ENCODE measurements at regions not wholly inside any gene's neighbourhood (a gene's known extent, or its start where the extent isn't known, plus 50 kb on each side); places are given as distances from the start of the nearest gene placed in this dataset.

- H3K36me3 ChIP-seq (ENCODE audit: control insufficient read depth in 2 of 2, extremely low read depth in 1 of 2, insufficient read depth in 2 of 2, low read length in 2 of 2) = no peaks in the 10 kb centered on the region
- no peaks in the 10 kb centered on the region for H3K27me3 ChIP-seq (ENCODE audit: control insufficient read depth, extremely low read depth, insufficient read depth, low read length)
- no peaks in the 10 kb centered on the region for H3K9me3 ChIP-seq (ENCODE audit: control insufficient read depth, low read depth, low read length)
- H4K20me1 ChIP-seq (ENCODE audit: control insufficient read depth, extremely low read depth, insufficient read depth, low read length) = no peaks in the 10 kb centered on the region
- TF ChIP-seq CTCF (optimal IDR thresholded peaks at IDR 0.05 in 1 of 3, IDR thresholded peaks at IDR 0.05 in 1 of 3, conservative IDR thresholded peaks at IDR 0.05 in 1 of 3; ENCODE audit: extremely low read depth in 1 of 3, insufficient read depth in 2 of 3, low read length in 3 of 3) (no peak), EZH2 (IDR thresholded peaks at IDR 0.05; ENCODE audit: low read length) (no peak)
- dilution Hi-C loops (cut with MboI; ENCODE audit: extremely low pct_ligation_motif_present, low sequenced_read_pairs) = no loop called here
- no peak overlapping the region for H3K27ac ChIP-seq (ENCODE audit: control insufficient read depth, insufficient read depth, low read length)
- DNase-seq (ENCODE audit: low read depth, low spot score) = no peak
- H3K9ac ChIP-seq (ENCODE audit: control insufficient read depth, extremely low read depth, insufficient read depth, low read length) = no peak overlapping the region
- H3K79me2 ChIP-seq (ENCODE audit: control insufficient read depth, insufficient read depth, low read length) = no peaks in the 10 kb centered on the region
- no peak overlapping the region for H2AFZ ChIP-seq (ENCODE audit: control insufficient read depth, low read length)
- no peak overlapping the region for H3K4me3 ChIP-seq (ENCODE audit: control insufficient read depth in 2 of 3, extremely low read depth in 1 of 3, insufficient read depth in 2 of 3, low read depth in 1 of 3, low read length in 3 of 3)
- no peaks in the 10 kb centered on the region for H3K9me1 ChIP-seq (ENCODE audit: control insufficient read depth, extremely low read depth, insufficient read depth, low read length)
- no peak for FAIRE-seq
- no peak overlapping the region for H3K4me2 ChIP-seq (ENCODE audit: control insufficient read depth, extremely low read depth, insufficient read depth, low read depth, low read length)
- H3K4me1 ChIP-seq (ENCODE audit: control insufficient read depth, extremely low read depth, insufficient read depth, low read length) = no peaks in the 10 kb centered on the region
Observed at GRCh38 chr1:227374846-227375245, 56.6 kb upstream of the CDC42BPA start.

GRCh38 chr1:227372726-227373130 is 54.4 kb upstream of the CDC42BPA start:
- Histone ChIP-seq H3K27ac (ENCODE audit: control insufficient read depth, insufficient read depth, low read length) (no peak overlapping the region), H3K4me2 (ENCODE audit: control insufficient read depth, extremely low read depth, insufficient read depth, low read depth, low read length) (no peak overlapping the region), H3K36me3 (ENCODE audit: control insufficient read depth in 2 of 2, extremely low read depth in 1 of 2, insufficient read depth in 2 of 2, low read length in 2 of 2) (no peaks in the 10 kb centered on the region), H3K79me2 (ENCODE audit: control insufficient read depth, insufficient read depth, low read length) (no peaks in the 10 kb centered on the region), H3K27me3 (ENCODE audit: control insufficient read depth, extremely low read depth, insufficient read depth, low read length) (no peaks in the 10 kb centered on the region), H3K9ac (ENCODE audit: control insufficient read depth, extremely low read depth, insufficient read depth, low read length) (no peak overlapping the region), H3K9me1 (ENCODE audit: control insufficient read depth, extremely low read depth, insufficient read depth, low read length) (no peaks in the 10 kb centered on the region), H3K9me3 (ENCODE audit: control insufficient read depth, low read depth, low read length) (no peaks in the 10 kb centered on the region), H2AFZ (ENCODE audit: control insufficient read depth, low read length) (no peak overlapping the region), H4K20me1 (ENCODE audit: control insufficient read depth, extremely low read depth, insufficient read depth, low read length) (no peaks in the 10 kb centered on the region), H3K4me3 (ENCODE audit: control insufficient read depth in 2 of 3, extremely low read depth in 1 of 3, insufficient read depth in 2 of 3, low read depth in 1 of 3, low read length in 3 of 3) (no peak overlapping the region), H3K4me1 (ENCODE audit: control insufficient read depth, extremely low read depth, insufficient read depth, low read length) (no peaks in the 10 kb centered on the region)
- FAIRE-seq (no peak), DNase-seq (ENCODE audit: low read depth, low spot score) (no peak)
- dilution Hi-C loops (cut with MboI; ENCODE audit: extremely low pct_ligation_motif_present, low sequenced_read_pairs) = no loop called here
- no peak for TF ChIP-seq EZH2 (IDR thresholded peaks at IDR 0.05; ENCODE audit: low read length)
- no peak for TF ChIP-seq CTCF (optimal IDR thresholded peaks at IDR 0.05 in 1 of 3, IDR thresholded peaks at IDR 0.05 in 1 of 3, conservative IDR thresholded peaks at IDR 0.05 in 1 of 3; ENCODE audit: extremely low read depth in 1 of 3, insufficient read depth in 2 of 3, low read length in 3 of 3)

All from keratinocyte (primary cell).